H1 (cell line): ENCODE measurements at regions not wholly inside any gene's neighbourhood (a gene's known extent, or its start where the extent isn't known, plus 50 kb on each side); places are given as distances from the start of the nearest gene placed in this dataset.

Source experiments
- CTCF ChIA-PET: fragments of 300-600 bp; sonication (Branson Sonifier 250); formaldehyde crosslinking; loops from one replicate; lab custom pipeline; 2021; ENCODE audit not compliant: partially characterized antibody; lab: Charles Lee
- POLR2A ChIA-PET: fragments of 300-600 bp; sonication (Branson Sonifier 250); formaldehyde crosslinking; loops from one replicate; lab custom pipeline; 2021; ENCODE audit warnings: inconsistent platforms; ENCODE audit not compliant: partially characterized antibody; lab: Charles Lee
- DNase-seq, 2 experiments: peaks; one replicate each; pipeline versions ENCODE4 v3.0.0 to v3.0.0-alpha.2; 2010 to 2022; ENCODE audit warnings: low spot score in 2 of 2, low read depth in 1 of 2, mixed read lengths in 1 of 2
- FAIRE-seq: peaks from 2 replicates; lab custom pipeline; 2011; peaks lifted over from hg19 to GRCh38; lab: Jason Lieb, UNC
- H2AFZ ChIP-seq: 2 replicates; pipeline ENCODE4 v1.8.1; 2012; ENCODE audit warnings: low read length, inconsistent platforms
- H2AK5ac ChIP-seq: 2 replicates; pipeline ENCODE4 v1.6.1; 2013; ENCODE audit warnings: low read depth, low read length
- H2BK120ac ChIP-seq: replicated peaks from 2 replicates; pipeline ENCODE3; 2013; ENCODE audit warnings: low read depth, low read length, inconsistent platforms
- H2BK12ac ChIP-seq: 2 replicates; pipeline ENCODE4 v1.6.1; 2013; ENCODE audit warnings: low read depth, low read length
- H2BK15ac ChIP-seq: 2 replicates; pipeline ENCODE4 v1.6.1; 2013; ENCODE audit warnings: low read length
- H2BK20ac ChIP-seq: 2 replicates; pipeline ENCODE4 v1.6.1; 2013; ENCODE audit warnings: low read length
- H2BK5ac ChIP-seq: 2 replicates; pipeline ENCODE4 v1.6.1; 2013; ENCODE audit warnings: low read depth, low read length
- H3K14ac ChIP-seq: 2 replicates; pipeline ENCODE4 v1.6.1; 2013; ENCODE audit warnings: inconsistent platforms; ENCODE audit not compliant: insufficient read length
- H3K18ac ChIP-seq: 2 replicates; pipeline ENCODE4 v1.6.1; 2013; ENCODE audit warnings: low read length; ENCODE audit errors: extremely low read depth
- H3K23ac ChIP-seq: 2 replicates; pipeline ENCODE4 v1.6.1; 2013; ENCODE audit warnings: inconsistent platforms; ENCODE audit not compliant: insufficient read length
- H3K23me2 ChIP-seq: 2 replicates; pipeline ENCODE4 v1.6.1; 2013; ENCODE audit warnings: low read depth, low read length
- H3K27ac ChIP-seq: 2 replicates; pipeline ENCODE4 v1.6.1; 2011; ENCODE audit warnings: low read depth, low read length, inconsistent platforms
- H3K27me3 ChIP-seq, 4 experiments: replicated peaks in 1 of 4; 1 replicate in 1 of 4; 2 replicates in 3 of 4; pipeline versions ENCODE4 v1.6.1 to v1.8.1; 2011 to 2013; ENCODE audit warnings: low read length in 3 of 4, mild to moderate bottlenecking in 3 of 4, inconsistent platforms in 2 of 4, mixed read lengths in 2 of 4, moderate library complexity in 1 of 4; ENCODE audit not compliant: control insufficient read depth in 3 of 4, insufficient read depth in 3 of 4; ENCODE audit errors: extremely low read depth in 1 of 4
- H3K36me3 ChIP-seq, 4 experiments: 2 replicates each; pipeline versions ENCODE4 v1.6.1 to v1.8.1; 2011 to 2013; ENCODE audit warnings: mild to moderate bottlenecking in 4 of 4, low read length in 3 of 4, moderate library complexity in 2 of 4, control low read depth in 1 of 4, inconsistent platforms in 1 of 4; ENCODE audit not compliant: insufficient read depth in 4 of 4, control insufficient read depth in 2 of 4
- H3K4ac ChIP-seq: replicated peaks from 2 replicates; pipeline ENCODE3; 2013; ENCODE audit warnings: low read length, low read depth, mixed read lengths, inconsistent platforms; ENCODE audit not compliant: insufficient read length
- H3K4me1 ChIP-seq, 4 experiments: replicated peaks in 1 of 4; 1 replicate in 1 of 4; 2 replicates in 3 of 4; pipeline versions ENCODE4 v1.6.1 to v1.8.1; 2011 to 2013; ENCODE audit warnings: low read length in 3 of 4, inconsistent platforms in 2 of 4, mixed read lengths in 1 of 4; ENCODE audit not compliant: insufficient read depth in 4 of 4, control insufficient read depth in 3 of 4
- H3K4me2 ChIP-seq, 2 experiments: 2 replicates each; pipeline versions ENCODE4 v1.6.1 to v1.8.1; 2011 to 2013; ENCODE audit warnings: low read depth in 2 of 2, low read length in 2 of 2, control low read depth in 1 of 2, inconsistent platforms in 1 of 2, mild to moderate bottlenecking in 1 of 2; ENCODE audit not compliant: insufficient read depth in 1 of 2
- H3K4me3 ChIP-seq, 4 experiments: fragments of 200-600, 300-600 bp in 1 of 4; sonication (generic), shearing (Covaris generic), sonication (Bioruptor Twin) in 1 of 4; 2 replicates each; pipeline versions ENCODE4 v1.5.1 to v1.8.1; 2011 to 2016; ENCODE audit warnings: low read length in 4 of 4, low read depth in 3 of 4, control low read depth in 2 of 4, inconsistent platforms in 2 of 4, mild to moderate bottlenecking in 2 of 4, mixed read lengths in 1 of 4, moderate library complexity in 1 of 4; ENCODE audit not compliant: insufficient read depth in 2 of 4; ENCODE audit errors: extremely low read depth in 1 of 4
- H3K56ac ChIP-seq: replicated peaks from 2 replicates; pipeline ENCODE3; 2013; ENCODE audit warnings: low read depth, mild to moderate bottlenecking, mixed read lengths, low read length, inconsistent platforms; ENCODE audit not compliant: insufficient read length
- H3K79me1 ChIP-seq: 2 replicates; pipeline ENCODE4 v1.6.1; 2013; ENCODE audit warnings: low read depth, low read length, control low read depth
- H3K79me2 ChIP-seq, 2 experiments: 2 replicates each; pipeline versions ENCODE4 v1.6.1 to v1.8.1; 2012 to 2013; ENCODE audit warnings: low read length in 2 of 2, mild to moderate bottlenecking in 2 of 2, inconsistent platforms in 1 of 2; ENCODE audit not compliant: insufficient read depth in 2 of 2, control insufficient read depth in 1 of 2
- H3K9ac ChIP-seq, 4 experiments: replicated peaks in 1 of 4; 1 replicate in 1 of 4; 2 replicates in 3 of 4; pipeline versions ENCODE4 v1.6.1 to v1.8.1; 2011 to 2013; ENCODE audit warnings: low read depth in 3 of 4, low read length in 3 of 4, control low read depth in 2 of 4, mild to moderate bottlenecking in 2 of 4, moderate library complexity in 2 of 4, inconsistent platforms in 1 of 4; ENCODE audit errors: extremely low read depth in 1 of 4
- H3K9me3 ChIP-seq, 2 experiments: 2 replicates each; pipeline versions ENCODE4 v1.6.1 to v1.8.1; 2012 to 2013; ENCODE audit warnings: mild to moderate bottlenecking in 2 of 2, moderate library complexity in 2 of 2, control low read depth in 1 of 2, inconsistent platforms in 1 of 2, low read depth in 1 of 2, low read length in 1 of 2, mixed read lengths in 1 of 2; ENCODE audit not compliant: insufficient read depth in 2 of 2
- H4K20me1 ChIP-seq, 2 experiments: replicated peaks in 1 of 2; 2 replicates each; pipeline versions ENCODE3 to v1.8.1; 2011 to 2013; ENCODE audit warnings: inconsistent platforms in 2 of 2, low read length in 2 of 2, mild to moderate bottlenecking in 1 of 2; ENCODE audit not compliant: insufficient read depth in 2 of 2, control insufficient read depth in 1 of 2
- H4K5ac ChIP-seq: 2 replicates; pipeline ENCODE4 v1.6.1; 2013; ENCODE audit warnings: low read length, low read depth, mixed read lengths, inconsistent platforms; ENCODE audit not compliant: insufficient read length
- H4K8ac ChIP-seq: 2 replicates; pipeline ENCODE4 v1.8.0; 2013; ENCODE audit warnings: mild to moderate bottlenecking, moderate library complexity, low read length, inconsistent platforms; ENCODE audit not compliant: insufficient read depth; ENCODE audit errors: extremely low read depth
- H4K91ac ChIP-seq: replicated peaks from 2 replicates; pipeline ENCODE3; 2013; ENCODE audit warnings: low read length, mixed read lengths, inconsistent platforms; ENCODE audit not compliant: insufficient read length
- NANOG ChIP-seq: IDR thresholded peaks from 2 replicates; pipeline ENCODE4 v1.6.1; 2011; ENCODE audit warnings: low read length, low read depth, mild to moderate bottlenecking, inconsistent platforms; ENCODE audit not compliant: insufficient read depth, poor library complexity, severe bottlenecking
- POU5F1 ChIP-seq: IDR thresholded peaks from 2 replicates; pipeline ENCODE4 v1.6.1; 2011; ENCODE audit warnings: low read depth, mild to moderate bottlenecking, low read length, moderate library complexity
- SP1 ChIP-seq: IDR thresholded peaks from 2 replicates; pipeline ENCODE4 v1.6.1; 2011; ENCODE audit warnings: low read depth, low read length
- WGBS, 2 experiments: shearing (Covaris generic) in 1 of 2; methylation state at CpG; one replicate each; pipeline versions ENCODE4 v1.1.6 to v1.1.7; 2013 to 2015; ENCODE audit warnings: low lambda C conversion rate in 2 of 2, mixed read lengths in 2 of 2, inconsistent platforms in 1 of 2, low coverage in 1 of 2, missing lambda C conversion rate in 1 of 2; ENCODE audit not compliant: insufficient replicate concordance in 2 of 2, insufficient coverage in 1 of 2, insufficient read length in 1 of 2; ENCODE audit errors: extremely low coverage in 1 of 2, missing lambda C conversion rate in 1 of 2; 5-methylcytosine and 5-hydroxymethylcytosine counted together

DNA sequence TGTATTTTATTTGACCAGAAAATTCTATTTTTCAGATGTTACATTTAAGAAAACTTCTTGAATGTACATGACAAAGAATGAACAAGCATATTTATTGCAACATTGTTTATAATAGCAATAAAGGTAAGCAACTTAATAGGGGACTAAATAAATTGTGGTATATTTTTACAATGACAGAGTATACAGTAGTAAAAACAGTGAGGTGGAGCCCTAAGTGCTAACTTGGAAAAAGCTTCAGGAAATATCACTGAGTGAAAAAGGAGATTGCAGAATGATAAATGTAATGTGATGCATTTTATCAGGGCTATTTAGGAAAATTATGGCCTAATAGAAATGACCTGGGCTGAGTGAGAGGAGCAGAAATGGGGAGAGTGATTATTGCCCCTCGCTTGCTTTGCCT is 56.5 kb upstream of the SEMA6A start:
- POLR2A ChIA-PET, result interaction anchor here (0.6 kb wide), 1 partner anchor 361 kb away, joined by 3 read pairs; no protein-coding TSS in a partner anchor
- FAIRE-seq, result no peak
- CTCF ChIA-PET, result no interaction called here

More for the DNA sequence above, 56.5 kb upstream of the SEMA6A start:
- Histone ChIP-seq H4K8ac (no peak overlapping the region), H3K18ac (no peak overlapping the region), H2BK15ac (no peak overlapping the region), H3K27ac (no peak overlapping the region), H2AFZ (0 out of 2 replicates have a peak overlapping the region, but pooled peaks have one; percentile 16), H2BK20ac (no peak overlapping the region), H3K4me1 (peaks cover 0 to 12% (median 3%) of the 10 kb centered on the region in 4 experiments; a peak in 5 of 7 replicates), H2BK12ac (no peak overlapping the region), H3K36me3 (peaks cover 0 to 2% (median 0%) of the 10 kb centered on the region in 4 experiments; a peak in 1 of 8 replicates), H3K79me1 (no peaks in the 10 kb centered on the region), H3K14ac (no peak overlapping the region), H4K20me1 (no peaks in the 10 kb centered on the region), H3K23ac (no peak overlapping the region), H3K4me3 (no peak overlapping the region), H3K4me2 (no peak overlapping the region), H2AK5ac (no peak overlapping the region), H4K91ac (no peak overlapping the region), H4K5ac (no peak overlapping the region), H2BK120ac (no peak overlapping the region), H3K27me3 (no peaks in the 10 kb centered on the region; a peak in 1 of 7 replicates), H3K9ac (no peak overlapping the region), H3K56ac (no peak overlapping the region), H3K9me3 (peaks cover 7 to 8% of the 10 kb centered on the region in 2 experiments; a peak in 3 of 4 replicates), H3K79me2 (no peaks in the 10 kb centered on the region), H3K4ac (no peak overlapping the region), H2BK5ac (no peak overlapping the region), H3K23me2 (no peaks in the 10 kb centered on the region)
- TF ChIP-seq POU5F1, result no peak
- no peak for TF ChIP-seq NANOG
- TF ChIP-seq SP1, result no peak
- DNase-seq, result no peak
- WGBS, 2 experiments, result 89% methylated on average over 1 of the region's 1 CpG; no CpG with 5 or more reads in 1 of the 2 experiments
